Neural cell (in vitro differentiated cells): ENCODE measurements at regions not wholly inside any gene's neighbourhood (a gene's known extent, or its start where the extent isn't known, plus 50 kb on each side); places are given as distances from the start of the nearest gene placed in this dataset.

ENCODE experiments used
- H2AFZ ChIP-seq: fragments of 200-600, 300-800 bp; sonication (generic), shearing (Covaris generic); 2 replicates; pipeline ENCODE4 v1.6.0; 2014; ENCODE audit warnings: low read depth, mild to moderate bottlenecking, antibody characterized with exemption, low read length, moderate library complexity
- H3F3A ChIP-seq: fragments of 200-600 bp; shearing (Covaris generic); 2 replicates; pipeline ENCODE4 v1.6.1; 2016; ENCODE audit warnings: mild to moderate bottlenecking, moderate library complexity, mixed read lengths, antibody characterized with exemption, low read length; ENCODE audit not compliant: insufficient read depth, poor library complexity, severe bottlenecking
- H3K27ac ChIP-seq: fragments of 200-600, 300-800 bp; sonication (generic), shearing (Covaris generic); 2 replicates; pipeline ENCODE4 v1.5.1; 2014; ENCODE audit warnings: mild to moderate bottlenecking, low read length, moderate library complexity
- H3K27me3 ChIP-seq: fragments of 300-800, 200-600 bp; sonication (generic), shearing (Covaris generic); 2 replicates; pipeline ENCODE4 v1.6.0; 2014; ENCODE audit warnings: mild to moderate bottlenecking, low read depth, low read length, moderate library complexity; ENCODE audit not compliant: insufficient read depth
- H3K36me3 ChIP-seq: fragments of 300-800, 200-600 bp; sonication (generic), shearing (Covaris generic); 2 replicates; pipeline ENCODE4 v1.5.1; 2014; ENCODE audit warnings: mild to moderate bottlenecking, antibody characterized with exemption, low read length, moderate library complexity; ENCODE audit not compliant: insufficient read depth
- H3K4me2 ChIP-seq: fragments of 300-800, 200-600 bp; sonication (generic), shearing (Covaris generic); 2 replicates; pipeline ENCODE4 v1.6.0; 2014; ENCODE audit warnings: mild to moderate bottlenecking, low read length
- H3K4me3 ChIP-seq: fragments of 300-800, 200-600 bp; sonication (generic), shearing (Covaris generic); 2 replicates; pipeline ENCODE4 v1.5.1; 2014; ENCODE audit warnings: mild to moderate bottlenecking, low read length, moderate library complexity
- H3K79me2 ChIP-seq: fragments of 200-600 bp; shearing (Covaris generic); replicated peaks from 2 replicates; pipeline ENCODE4 v1.6.0; 2014; ENCODE audit warnings: mild to moderate bottlenecking, low read length, moderate library complexity; ENCODE audit not compliant: insufficient read depth
- H3K9ac ChIP-seq: fragments of 300-800, 200-600 bp; sonication (generic), shearing (Covaris generic); 2 replicates; pipeline ENCODE4 v1.6.1; 2016; ENCODE audit warnings: mild to moderate bottlenecking, low read length, mixed read lengths
- H3K9me2 ChIP-seq: fragments of 200-600 bp; shearing (Covaris generic); 2 replicates; pipeline ENCODE4 v1.6.1; 2016; ENCODE audit warnings: mild to moderate bottlenecking, low read length, mixed read lengths; ENCODE audit not compliant: insufficient read depth
- H3K9me3 ChIP-seq: fragments of 200-600, 300-800 bp; sonication (generic), shearing (Covaris generic); 2 replicates; pipeline ENCODE4 v1.6.1; 2016; ENCODE audit warnings: mild to moderate bottlenecking, mixed run types, low read length, moderate library complexity, mixed read lengths
- H4K20me1 ChIP-seq: fragments of 200-600 bp; shearing (Covaris generic); 2 replicates; pipeline ENCODE4 v1.6.1; 2016; ENCODE audit warnings: mild to moderate bottlenecking, mixed run types; ENCODE audit not compliant: insufficient read depth
- CTCF ChIP-seq: fragments of 450-650 bp; IDR thresholded peaks from 2 replicates; pipeline ENCODE4 v1.5.1; 2014; ENCODE audit warnings: antibody characterized with exemption, mild to moderate bottlenecking, moderate library complexity; ENCODE audit not compliant: poor library complexity, severe bottlenecking
- EP300 ChIP-seq: fragments of 450-650 bp; conservative IDR thresholded peaks from 2 replicates; pipeline ENCODE4 v1.6.1; 2014; ENCODE audit warnings: antibody characterized with exemption, mild to moderate bottlenecking, moderate library complexity; ENCODE audit not compliant: poor library complexity, severe bottlenecking
- EZH2 ChIP-seq: fragments of 200-600, 300-800 bp; shearing (Covaris generic), sonication (generic); IDR thresholded peaks from 2 replicates; pipeline ENCODE4 v1.6.1; 2014; ENCODE audit warnings: antibody characterized with exemption, low read length, borderline replicate concordance, mild to moderate bottlenecking; ENCODE audit not compliant: insufficient read depth, poor library complexity, severe bottlenecking
- MXI1 ChIP-seq: fragments of 450-650 bp; conservative IDR thresholded peaks from 2 replicates; pipeline ENCODE4 v1.6.1; 2014; ENCODE audit warnings: antibody characterized with exemption, mild to moderate bottlenecking; ENCODE audit not compliant: poor library complexity, severe bottlenecking
- POLR2AphosphoS5 ChIP-seq: IDR thresholded peaks from 2 replicates; pipeline ENCODE4 v1.6.1; 2012
- RAD21 ChIP-seq: fragments of 450-650 bp; conservative IDR thresholded peaks from 2 replicates; pipeline ENCODE4 v1.6.1; 2014; ENCODE audit warnings: antibody characterized with exemption, mild to moderate bottlenecking, moderate library complexity
- REST ChIP-seq: IDR thresholded peaks from 2 replicates; pipeline ENCODE4 v1.6.1; 2012; ENCODE audit warnings: borderline replicate concordance
- SMC3 ChIP-seq: fragments of 450-650 bp; conservative IDR thresholded peaks from 2 replicates; pipeline ENCODE4 v1.6.1; 2014; ENCODE audit warnings: antibody characterized with exemption, mild to moderate bottlenecking, moderate library complexity; ENCODE audit not compliant: poor library complexity
- TAF1 ChIP-seq: IDR thresholded peaks from 2 replicates; pipeline ENCODE4 v1.6.1; 2012; ENCODE audit warnings: low read depth

DNA sequence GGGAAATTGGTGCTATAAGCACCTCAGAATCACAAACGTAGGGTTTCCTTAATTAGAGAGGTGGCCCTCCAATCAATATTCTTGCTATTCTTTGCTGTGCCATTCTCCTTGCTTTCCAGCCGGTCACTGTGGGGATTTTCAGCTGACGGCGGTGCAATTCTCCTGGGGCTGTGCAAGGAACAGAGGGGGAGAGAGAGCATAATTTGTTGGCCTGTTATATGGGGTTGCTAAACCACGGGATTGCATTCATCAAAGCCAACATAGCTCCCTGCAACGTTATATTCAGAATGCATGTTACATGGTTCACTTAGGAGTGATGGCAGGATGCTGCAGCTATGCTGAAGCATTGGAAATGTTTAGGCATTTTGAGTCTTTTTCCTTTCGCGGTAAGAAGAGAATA lies 441.3 kb upstream of the CLINT1 start:
- no peaks in the 10 kb centered on the region for H3K9me3 ChIP-seq
- no peak for TF ChIP-seq EP300
- TF ChIP-seq SMC3, result no peak
- no peaks in the 10 kb centered on the region for H3K36me3 ChIP-seq
- H3K4me2 ChIP-seq, result no peak overlapping the region
- no peaks in the 10 kb centered on the region for H4K20me1 ChIP-seq
- H2AFZ ChIP-seq, result no peak overlapping the region
- H3K9me2 ChIP-seq, result no peaks in the 10 kb centered on the region
- H3K27me3 ChIP-seq, result no peaks in the 10 kb centered on the region
- H3K27ac ChIP-seq, result no peak overlapping the region
- H3F3A ChIP-seq, result no peaks in the 10 kb centered on the region
- no peak overlapping the region for H3K9ac ChIP-seq
- H3K4me3 ChIP-seq, result no peak overlapping the region
- H3K79me2 ChIP-seq, result no peaks in the 10 kb centered on the region

GRCh38 chr5:158297002-158297527 lies 438.1 kb upstream of the CLINT1 start:
- H3K9me2 ChIP-seq, result no peaks in the 10 kb centered on the region
- no peaks in the 10 kb centered on the region for H3F3A ChIP-seq
- no peak overlapping the region for H3K27ac ChIP-seq
- H3K4me3 ChIP-seq, result no peak overlapping the region
- H3K4me2 ChIP-seq, result no peak overlapping the region
- H3K36me3 ChIP-seq, result no peaks in the 10 kb centered on the region
- H4K20me1 ChIP-seq, result no peaks in the 10 kb centered on the region
- H3K79me2 ChIP-seq, result no peaks in the 10 kb centered on the region
- no peak overlapping the region for H3K9ac ChIP-seq
- H3K27me3 ChIP-seq, result no peaks in the 10 kb centered on the region
- H3K9me3 ChIP-seq, result no peaks in the 10 kb centered on the region
- TF ChIP-seq CTCF, result no peak
- no peak for TF ChIP-seq RAD21
- TF ChIP-seq TAF1, result no peak
- no peak for TF ChIP-seq EP300
- no peak for TF ChIP-seq EZH2
- no peak for TF ChIP-seq MXI1
- no peak for TF ChIP-seq SMC3
- TF ChIP-seq REST, result no peak
- TF ChIP-seq POLR2AphosphoS5, result no peak
- H2AFZ ChIP-seq, result no peak overlapping the region

DNA sequence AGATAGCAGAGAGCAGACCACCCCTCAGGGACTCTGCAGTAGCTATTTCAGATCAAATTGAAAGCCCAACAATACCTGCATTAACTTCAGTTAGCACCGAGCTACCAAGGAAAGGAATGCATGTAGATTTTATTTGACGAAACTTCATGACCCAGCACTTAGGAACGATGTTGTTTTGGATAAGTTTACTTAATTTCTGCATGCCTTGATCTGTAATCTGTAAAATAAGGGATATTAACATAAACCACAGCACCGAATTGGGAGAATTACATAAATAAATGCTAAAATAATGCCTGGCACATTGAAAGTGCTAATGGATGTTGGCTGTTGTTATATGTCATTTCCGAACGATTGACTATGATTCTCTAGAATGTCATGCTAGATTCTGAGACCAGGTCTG lies 435.8 kb upstream of the CLINT1 start:
- Histone ChIP-seq H3K9me2 (no peaks in the 10 kb centered on the region), H3K4me3 (no peak overlapping the region), H3K27me3 (no peaks in the 10 kb centered on the region), H3K9ac (no peak overlapping the region), H3K79me2 (no peaks in the 10 kb centered on the region), H3K9me3 (no peaks in the 10 kb centered on the region), H3K36me3 (no peaks in the 10 kb centered on the region), H3F3A (no peaks in the 10 kb centered on the region), H4K20me1 (no peaks in the 10 kb centered on the region), H3K27ac (peak overlapping the region; percentile 4), H3K4me2 (no peak overlapping the region), H2AFZ (no peak overlapping the region)
- TF ChIP-seq SMC3, result no peak
- no peak for TF ChIP-seq TAF1
- TF ChIP-seq REST, result no peak
- TF ChIP-seq EP300, result no peak
- no peak for TF ChIP-seq POLR2AphosphoS5
- no peak for TF ChIP-seq MXI1
- no peak for TF ChIP-seq RAD21
- TF ChIP-seq CTCF, result no peak
- no peak for TF ChIP-seq EZH2
